Ishikawa (cell line): ENCODE measurements at regions not wholly inside any gene's neighbourhood (a gene's known extent, or its start where the extent isn't known, plus 50 kb on each side); places are given as distances from the start of the nearest gene placed in this dataset.

Experiments used
- CEBPB ChIP-seq: IDR thresholded peaks from 2 replicates; pipeline ENCODE4 v1.6.1; 2012
- CREB1 ChIP-seq: IDR thresholded peaks from 2 replicates; pipeline ENCODE4 v1.6.1; 2012; ENCODE audit warnings: low read depth
- EP300 ChIP-seq: IDR thresholded peaks from 2 replicates; pipeline ENCODE4 v1.6.1; 2012; ENCODE audit warnings: borderline replicate concordance
- FOXM1 ChIP-seq: IDR thresholded peaks from 2 replicates; pipeline ENCODE4 v1.6.1; 2012; ENCODE audit warnings: low read depth, borderline replicate concordance
- NFIC ChIP-seq: IDR thresholded peaks from 2 replicates; pipeline ENCODE4 v1.6.1; 2012
- RAD21 ChIP-seq: IDR thresholded peaks from 2 replicates; pipeline ENCODE4 v1.6.1; 2012; ENCODE audit warnings: low read depth
- TAF1 ChIP-seq: IDR thresholded peaks from 2 replicates; pipeline ENCODE4 v1.6.1; 2012; ENCODE audit warnings: low read depth, mild to moderate bottlenecking
- TCF12 ChIP-seq: IDR thresholded peaks from 2 replicates; pipeline ENCODE4 v1.6.1; 2012; ENCODE audit warnings: low read depth
- TEAD4 ChIP-seq: IDR thresholded peaks from 2 replicates; pipeline ENCODE4 v1.6.1; 2012
- YY1 ChIP-seq: IDR thresholded peaks from 2 replicates; pipeline ENCODE4 v1.6.1; 2012; ENCODE audit warnings: low read depth
- ZBTB7A ChIP-seq: IDR thresholded peaks from 2 replicates; pipeline ENCODE4 v1.6.1; 2012; ENCODE audit warnings: low read depth
- TF ChIP-seq, protein P1 (sequence below): IDR thresholded peaks from 2 replicates; pipeline ENCODE4 v1.6.1; 2012
- TF ChIP-seq, protein P2 (sequence below): IDR thresholded peaks from 2 replicates; pipeline ENCODE4 v1.6.1; 2012; ENCODE audit warnings: low read depth, mild to moderate bottlenecking
- TF ChIP-seq, protein P3 (sequence below): IDR thresholded peaks from 2 replicates; pipeline ENCODE4 v1.6.1; 2012

DNA sequence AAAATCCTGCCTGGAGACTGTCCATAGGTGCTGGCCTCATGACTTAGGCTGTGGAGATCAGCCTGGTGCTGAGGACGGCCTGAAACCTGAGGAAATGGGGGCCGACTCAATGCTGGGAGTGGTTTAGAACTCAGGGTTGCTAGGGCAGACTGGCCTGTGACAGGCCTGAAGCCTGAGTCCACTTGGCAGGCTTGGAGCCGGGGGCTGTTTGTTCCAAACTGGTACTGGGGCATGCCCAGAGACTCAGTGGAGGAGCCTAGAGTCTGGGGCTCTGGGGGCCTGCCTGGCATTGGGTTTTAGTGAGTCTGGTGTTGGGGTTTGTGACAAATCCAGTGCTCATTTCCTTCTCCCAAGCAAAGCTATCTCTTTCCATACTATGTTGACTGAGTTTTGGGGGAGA, 489.7 kb upstream of the CNKSR2 start:
- TF ChIP-seq NFIC (no peak), EP300 (no peak), TCF12 (no peak), YY1 (no peak), RAD21 (no peak), TAF1 (no peak), TEAD4 (no peak), CEBPB (no peak), FOXM1 (no peak), CREB1 (no peak)
- TF ChIP-seq, protein P1, sequence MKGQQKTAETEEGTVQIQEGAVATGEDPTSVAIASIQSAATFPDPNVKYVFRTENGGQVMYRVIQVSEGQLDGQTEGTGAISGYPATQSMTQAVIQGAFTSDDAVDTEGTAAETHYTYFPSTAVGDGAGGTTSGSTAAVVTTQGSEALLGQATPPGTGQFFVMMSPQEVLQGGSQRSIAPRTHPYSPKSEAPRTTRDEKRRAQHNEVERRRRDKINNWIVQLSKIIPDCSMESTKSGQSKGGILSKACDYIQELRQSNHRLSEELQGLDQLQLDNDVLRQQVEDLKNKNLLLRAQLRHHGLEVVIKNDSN: no peak
- TF ChIP-seq, protein P2, sequence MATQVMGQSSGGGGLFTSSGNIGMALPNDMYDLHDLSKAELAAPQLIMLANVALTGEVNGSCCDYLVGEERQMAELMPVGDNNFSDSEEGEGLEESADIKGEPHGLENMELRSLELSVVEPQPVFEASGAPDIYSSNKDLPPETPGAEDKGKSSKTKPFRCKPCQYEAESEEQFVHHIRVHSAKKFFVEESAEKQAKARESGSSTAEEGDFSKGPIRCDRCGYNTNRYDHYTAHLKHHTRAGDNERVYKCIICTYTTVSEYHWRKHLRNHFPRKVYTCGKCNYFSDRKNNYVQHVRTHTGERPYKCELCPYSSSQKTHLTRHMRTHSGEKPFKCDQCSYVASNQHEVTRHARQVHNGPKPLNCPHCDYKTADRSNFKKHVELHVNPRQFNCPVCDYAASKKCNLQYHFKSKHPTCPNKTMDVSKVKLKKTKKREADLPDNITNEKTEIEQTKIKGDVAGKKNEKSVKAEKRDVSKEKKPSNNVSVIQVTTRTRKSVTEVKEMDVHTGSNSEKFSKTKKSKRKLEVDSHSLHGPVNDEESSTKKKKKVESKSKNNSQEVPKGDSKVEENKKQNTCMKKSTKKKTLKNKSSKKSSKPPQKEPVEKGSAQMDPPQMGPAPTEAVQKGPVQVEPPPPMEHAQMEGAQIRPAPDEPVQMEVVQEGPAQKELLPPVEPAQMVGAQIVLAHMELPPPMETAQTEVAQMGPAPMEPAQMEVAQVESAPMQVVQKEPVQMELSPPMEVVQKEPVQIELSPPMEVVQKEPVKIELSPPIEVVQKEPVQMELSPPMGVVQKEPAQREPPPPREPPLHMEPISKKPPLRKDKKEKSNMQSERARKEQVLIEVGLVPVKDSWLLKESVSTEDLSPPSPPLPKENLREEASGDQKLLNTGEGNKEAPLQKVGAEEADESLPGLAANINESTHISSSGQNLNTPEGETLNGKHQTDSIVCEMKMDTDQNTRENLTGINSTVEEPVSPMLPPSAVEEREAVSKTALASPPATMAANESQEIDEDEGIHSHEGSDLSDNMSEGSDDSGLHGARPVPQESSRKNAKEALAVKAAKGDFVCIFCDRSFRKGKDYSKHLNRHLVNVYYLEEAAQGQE: no peak
- TF ChIP-seq, protein P3, sequence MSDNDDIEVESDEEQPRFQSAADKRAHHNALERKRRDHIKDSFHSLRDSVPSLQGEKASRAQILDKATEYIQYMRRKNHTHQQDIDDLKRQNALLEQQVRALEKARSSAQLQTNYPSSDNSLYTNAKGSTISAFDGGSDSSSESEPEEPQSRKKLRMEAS: no peak

DNA sequence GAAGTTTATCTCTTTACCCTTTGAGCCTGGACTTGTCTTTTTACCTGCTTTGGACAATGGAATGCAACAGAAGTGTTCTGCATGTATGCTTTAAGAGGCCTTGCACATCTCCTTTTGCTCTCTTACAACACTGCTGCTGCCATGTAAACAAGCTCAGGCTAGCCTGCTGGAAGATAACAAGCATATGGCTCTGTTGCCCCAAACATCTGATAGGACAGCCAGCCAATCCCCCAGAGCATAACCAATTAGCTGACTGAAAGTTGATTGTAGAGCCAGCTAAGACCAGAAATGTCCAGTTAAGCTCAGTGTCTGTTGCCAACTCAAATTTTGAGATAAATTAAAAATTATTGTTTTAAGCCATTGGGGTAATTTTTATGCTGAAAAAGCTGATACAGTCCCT, 510.6 kb upstream of the CNKSR2 start:
- TF ChIP-seq TCF12 (no peak), CEBPB (no peak), ZBTB7A (no peak), EP300 (no peak), TAF1 (no peak), NFIC (no peak), CREB1 (no peak)
- TF ChIP-seq, protein P3: no peak

DNA sequence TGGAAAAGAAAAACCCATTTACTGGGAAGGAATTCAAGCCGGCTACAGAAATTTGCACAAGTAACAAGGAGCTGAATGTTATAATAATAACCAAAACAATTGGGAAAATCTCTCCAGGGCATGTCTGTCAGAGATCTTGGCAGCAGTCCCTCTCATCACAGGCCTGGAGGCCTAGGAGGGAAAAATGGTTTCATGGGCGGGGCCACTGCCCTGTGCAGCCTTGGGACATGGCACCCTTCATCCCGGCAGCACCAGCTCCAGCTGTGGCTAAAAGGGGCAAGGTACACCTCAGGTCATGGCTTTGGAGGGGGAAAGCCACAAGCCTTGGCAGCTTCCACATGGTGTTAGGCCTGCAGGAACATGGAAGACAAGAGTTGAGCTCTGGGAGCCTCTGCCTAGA, 513.1 kb upstream of the CNKSR2 start:
- TF ChIP-seq TAF1 (no peak), CEBPB (no peak), NFIC (no peak), FOXM1 (no peak), RAD21 (no peak), YY1 (no peak), TCF12 (no peak), EP300 (no peak), CREB1 (no peak), TEAD4 (no peak), ZBTB7A (no peak)
- TF ChIP-seq, protein P1: no peak
- TF ChIP-seq, protein P2: no peak
- TF ChIP-seq, protein P3: no peak

DNA sequence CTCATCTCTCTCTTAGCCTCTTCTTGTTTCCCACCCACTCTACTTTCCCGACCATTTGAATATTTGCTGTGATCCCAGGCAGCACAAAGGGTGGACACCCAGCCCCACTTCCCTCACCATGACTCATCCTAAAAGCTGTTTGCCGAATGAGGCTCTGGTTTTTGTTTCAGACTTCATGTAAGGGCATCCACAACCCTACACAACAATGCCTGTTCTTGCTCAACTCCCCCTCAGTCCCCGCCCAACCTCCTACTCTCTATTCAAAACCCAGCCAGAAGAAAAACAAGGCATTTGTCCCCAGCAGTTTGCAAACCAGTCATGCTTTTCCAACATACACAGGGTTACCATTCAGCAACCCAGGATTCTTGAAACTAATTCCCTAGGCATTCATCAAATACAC, 516.5 kb upstream of the CNKSR2 start:
- no peak for TF ChIP-seq ZBTB7A
- TF ChIP-seq EP300: no peak
- TF ChIP-seq RAD21: no peak
- no peak for TF ChIP-seq NFIC
- TF ChIP-seq CEBPB: no peak
- no peak for TF ChIP-seq FOXM1
- TF ChIP-seq, protein P2: no peak
- TF ChIP-seq YY1: no peak
- TF ChIP-seq, protein P1: no peak
- TF ChIP-seq, protein P3: no peak
- TF ChIP-seq CREB1: no peak
- TF ChIP-seq TEAD4: no peak
- no peak for TF ChIP-seq TAF1
- no peak for TF ChIP-seq TCF12
